IMR-90 (cell line): ENCODE measurements at regions not wholly inside any gene's neighbourhood (a gene's known extent, or its start where the extent isn't known, plus 50 kb on each side); places are given as distances from the start of the nearest gene placed in this dataset.

ENCODE experiments used
- CEBPB ChIP-seq: IDR thresholded peaks from 2 replicates; pipeline ENCODE4 v1.6.1; 2012; ENCODE audit warnings: low read depth, low read length, improper control_type of control experiment
- MAFK ChIP-seq: IDR thresholded peaks from 2 replicates; pipeline ENCODE4 v1.6.1; 2012; ENCODE audit warnings: low read depth, low read length, improper control_type of control experiment
- MAZ ChIP-seq: IDR thresholded peaks from 2 replicates; pipeline ENCODE4 v1.6.1; 2012; ENCODE audit warnings: low read depth, mild to moderate bottlenecking, low read length, improper control_type of control experiment, moderate library complexity, borderline replicate concordance
- NFE2L2 ChIP-seq: fragments of 150-350 bp; IDR thresholded peaks from 2 replicates; pipeline ENCODE4 v1.6.1; 2016; ENCODE audit warnings: low read depth, mild to moderate bottlenecking, low read length
- POLR2A ChIP-seq: IDR thresholded peaks from 2 replicates; pipeline ENCODE4 v1.6.1; 2012; ENCODE audit warnings: mild to moderate bottlenecking, low read depth, low read length
- RAD21 ChIP-seq: IDR thresholded peaks from 2 replicates; pipeline ENCODE4 v1.6.1; 2012; ENCODE audit warnings: low read length, improper control_type of control experiment
- TF ChIP-seq, protein P1 (sequence below): conservative IDR thresholded peaks from 2 replicates; pipeline ENCODE4 v1.5.1; 2012; ENCODE audit warnings: mild to moderate bottlenecking, low read depth, low read length, improper control_type of control experiment
- TF ChIP-seq, protein P2 (sequence below): fragments of 150-350 bp; IDR thresholded peaks from 2 replicates; pipeline ENCODE4 v1.6.1; 2016; ENCODE audit warnings: low read depth, mild to moderate bottlenecking, low read length, moderate library complexity, borderline replicate concordance

DNA sequence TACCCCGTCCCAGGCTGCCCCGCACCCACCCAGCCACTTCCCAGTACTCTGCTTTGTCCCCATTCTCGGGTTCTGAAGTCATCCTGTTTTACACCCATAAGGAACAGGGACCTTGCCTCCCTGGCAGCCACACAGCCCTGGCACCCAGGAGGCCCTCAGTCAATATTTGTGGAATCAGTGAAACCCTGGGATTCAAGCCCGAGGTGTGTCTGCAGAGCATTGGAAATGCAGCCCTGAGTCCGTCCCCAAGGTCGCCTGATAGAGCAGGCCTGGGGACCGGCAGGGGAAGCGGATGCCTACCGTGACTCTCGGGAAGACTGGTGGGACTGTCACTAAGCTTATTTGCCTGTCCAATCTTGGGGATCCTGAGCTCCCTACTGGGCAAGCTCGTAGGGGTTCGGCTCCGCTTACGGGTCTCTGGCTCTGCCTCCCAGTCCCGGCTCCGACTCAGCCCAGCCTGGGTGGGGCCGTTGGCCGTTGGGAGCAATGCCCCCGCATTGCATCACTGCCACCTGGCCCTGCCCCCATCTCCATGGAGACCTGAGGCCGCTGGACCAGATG, 64.4 kb upstream of the TAMM41 start:
- TF ChIP-seq MAZ (no peak), POLR2A (no peak), CEBPB (no peak), NFE2L2 (no peak), RAD21 (no peak), MAFK (no peak)
- TF ChIP-seq, protein P1, sequence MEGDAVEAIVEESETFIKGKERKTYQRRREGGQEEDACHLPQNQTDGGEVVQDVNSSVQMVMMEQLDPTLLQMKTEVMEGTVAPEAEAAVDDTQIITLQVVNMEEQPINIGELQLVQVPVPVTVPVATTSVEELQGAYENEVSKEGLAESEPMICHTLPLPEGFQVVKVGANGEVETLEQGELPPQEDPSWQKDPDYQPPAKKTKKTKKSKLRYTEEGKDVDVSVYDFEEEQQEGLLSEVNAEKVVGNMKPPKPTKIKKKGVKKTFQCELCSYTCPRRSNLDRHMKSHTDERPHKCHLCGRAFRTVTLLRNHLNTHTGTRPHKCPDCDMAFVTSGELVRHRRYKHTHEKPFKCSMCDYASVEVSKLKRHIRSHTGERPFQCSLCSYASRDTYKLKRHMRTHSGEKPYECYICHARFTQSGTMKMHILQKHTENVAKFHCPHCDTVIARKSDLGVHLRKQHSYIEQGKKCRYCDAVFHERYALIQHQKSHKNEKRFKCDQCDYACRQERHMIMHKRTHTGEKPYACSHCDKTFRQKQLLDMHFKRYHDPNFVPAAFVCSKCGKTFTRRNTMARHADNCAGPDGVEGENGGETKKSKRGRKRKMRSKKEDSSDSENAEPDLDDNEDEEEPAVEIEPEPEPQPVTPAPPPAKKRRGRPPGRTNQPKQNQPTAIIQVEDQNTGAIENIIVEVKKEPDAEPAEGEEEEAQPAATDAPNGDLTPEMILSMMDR = no peak
- TF ChIP-seq, protein P2, sequence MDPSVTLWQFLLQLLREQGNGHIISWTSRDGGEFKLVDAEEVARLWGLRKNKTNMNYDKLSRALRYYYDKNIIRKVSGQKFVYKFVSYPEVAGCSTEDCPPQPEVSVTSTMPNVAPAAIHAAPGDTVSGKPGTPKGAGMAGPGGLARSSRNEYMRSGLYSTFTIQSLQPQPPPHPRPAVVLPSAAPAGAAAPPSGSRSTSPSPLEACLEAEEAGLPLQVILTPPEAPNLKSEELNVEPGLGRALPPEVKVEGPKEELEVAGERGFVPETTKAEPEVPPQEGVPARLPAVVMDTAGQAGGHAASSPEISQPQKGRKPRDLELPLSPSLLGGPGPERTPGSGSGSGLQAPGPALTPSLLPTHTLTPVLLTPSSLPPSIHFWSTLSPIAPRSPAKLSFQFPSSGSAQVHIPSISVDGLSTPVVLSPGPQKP = no peak
